T-cell (primary cell): ENCODE measurements at regions not wholly inside any gene's neighbourhood (a gene's known extent, or its start where the extent isn't known, plus 50 kb on each side); places are given as distances from the start of the nearest gene placed in this dataset.
A peak's percentile ranks its signal among the peaks of the same experiment; 100 is the strongest.

Experiments used
- ATAC-seq, 4 experiments: fragments of 200-7000 bp in 3 of 4; fragments of 150-1000 bp in 1 of 4; cut with Tn5 transposase; replicated peaks in 1 of 4; 1 replicate in 3 of 4; 2 replicates in 1 of 4; pipeline ENCODE4 v1.10.0; 2021; ENCODE audit warnings: moderate library complexity in 3 of 4, mild to moderate bottlenecking in 2 of 4, moderate number of reproducible peaks in 1 of 4
- CTCF ChIA-PET, 2 donors: fragments of 300-600 bp; sonication (Branson Sonifier 250); formaldehyde crosslinking; loops; one replicate each; lab custom pipeline; 2022; ENCODE audit warnings: antibody characterized with exemption in 2 of 2; lab: Charles Lee
- POLR2A ChIA-PET, 2 donors: fragments of 300-600 bp; sonication (Branson Sonifier 250); formaldehyde crosslinking; loops; one replicate each; lab custom pipeline; 2022; ENCODE audit warnings: antibody characterized with exemption in 2 of 2; lab: Charles Lee
- DNase-seq, 35 experiments: peaks; one replicate each; pipeline versions ENCODE4 v3.0.0 to v3.0.0-alpha.2; 2013 to 2023
- H3K27ac ChIP-seq: one replicate; pipeline ENCODE4 v1.5.1; 2013; ENCODE audit warnings: low read length
- H3K27me3 ChIP-seq, 2 experiments: replicated peaks in 1 of 2; 1 replicate in 1 of 2; 2 replicates in 1 of 2; pipeline versions ENCODE4 v1.6.1 to v1.7.0; 2013; ENCODE audit warnings: low read length in 1 of 2, mixed read lengths in 1 of 2; ENCODE audit not compliant: control insufficient read depth in 2 of 2, insufficient read depth in 2 of 2; ENCODE audit errors: extremely low read depth in 1 of 2
- H3K36me3 ChIP-seq, 2 donors: 1 replicate in 1 of 2; 2 replicates in 1 of 2; pipeline versions ENCODE4 v1.6.1 to v1.7.0; 2013; ENCODE audit warnings: low read length in 1 of 2; ENCODE audit not compliant: control insufficient read depth in 2 of 2, insufficient read depth in 1 of 2; ENCODE audit errors: extremely low read depth in 1 of 2
- H3K4me1 ChIP-seq, 2 experiments: 1 replicate in 1 of 2; 2 replicates in 1 of 2; pipeline versions ENCODE4 v1.6.1 to v1.7.0; 2013; ENCODE audit warnings: low read length in 2 of 2, mixed read lengths in 1 of 2; ENCODE audit not compliant: insufficient read depth in 2 of 2, control insufficient read depth in 1 of 2; ENCODE audit errors: extremely low read depth in 1 of 2
- H3K4me3 ChIP-seq, 2 donors: 1 replicate in 1 of 2; 2 replicates in 1 of 2; pipeline versions ENCODE4 v1.5.1 to v1.7.0; 2013; ENCODE audit warnings: mild to moderate bottlenecking in 2 of 2, low read length in 1 of 2, moderate library complexity in 1 of 2; ENCODE audit not compliant: control insufficient read depth in 1 of 2; ENCODE audit errors: extremely low read depth in 1 of 2
- H3K9me3 ChIP-seq: 2 replicates; pipeline ENCODE4 v1.7.0; 2013
- H3K27ac Mint-ChIP-seq, 2 donors: one replicate each; pipeline ENCODE4 v1.8.0; 2020 to 2021; ENCODE audit warnings: mild to moderate bottlenecking in 2 of 2, mixed read lengths in 2 of 2
- H3K27me3 Mint-ChIP-seq, 2 donors: one replicate each; pipeline ENCODE4 v1.8.0; 2021 to 2022; ENCODE audit warnings: mixed read lengths in 2 of 2
- H3K36me3 Mint-ChIP-seq: one replicate; pipeline ENCODE4 v1.8.0; 2021; ENCODE audit warnings: mixed read lengths
- H3K4me1 Mint-ChIP-seq, 3 donors: one replicate each; pipeline ENCODE4 v1.8.0; 2020 to 2022; ENCODE audit warnings: mixed read lengths in 3 of 3, mild to moderate bottlenecking in 1 of 3
- H3K4me3 Mint-ChIP-seq, 3 donors: one replicate each; pipeline ENCODE4 v1.8.0; 2020 to 2022; ENCODE audit warnings: mild to moderate bottlenecking in 3 of 3, mixed read lengths in 3 of 3, moderate library complexity in 3 of 3
- H3K9me3 Mint-ChIP-seq, 3 donors: one replicate each; pipeline ENCODE4 v1.8.0; 2020 to 2022; ENCODE audit warnings: mixed read lengths in 3 of 3
- WGBS: methylation state at CpG from one replicate; pipeline ENCODE4 v1.1.5; 2013; ENCODE audit warnings: missing lambda C conversion rate; ENCODE audit not compliant: insufficient coverage; 5-methylcytosine and 5-hydroxymethylcytosine counted together

DNA sequence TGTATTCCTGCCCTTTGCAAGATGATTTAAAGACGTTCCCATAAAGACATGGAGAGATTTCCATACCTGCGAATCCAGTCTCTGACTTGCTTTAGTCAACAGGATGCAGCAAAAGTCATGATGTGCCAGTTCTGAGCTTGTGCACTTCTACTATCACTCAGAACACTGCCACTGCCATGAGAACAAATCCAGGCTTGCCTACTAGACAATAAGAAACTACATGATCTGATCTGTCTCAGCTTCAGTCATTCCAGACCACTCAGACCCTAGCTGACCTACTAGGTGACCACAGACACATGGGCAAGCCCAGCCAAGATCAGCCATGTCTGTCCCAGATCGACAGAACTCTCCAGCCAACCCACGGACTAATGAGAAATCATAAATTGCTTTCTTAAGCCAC, 219.2 kb downstream of the RRAGC start:
- DNase-seq (no peak), ATAC-seq (no peak)
- Histone ChIP-seq H3K36me3 (no peaks in the 10 kb centered on the region), H3K9me3 (no peaks in the 10 kb centered on the region), H3K4me1 (no peaks in the 10 kb centered on the region), H3K27me3 (peaks cover 0 to 10% of the 10 kb centered on the region in 2 experiments), H3K27ac (no peak overlapping the region), H3K4me3 (no peak overlapping the region)
- Mint-ChIP-seq H3K27ac (no peak overlapping the region), H3K4me1 (no peaks in the 10 kb centered on the region), H3K4me3 (no peak overlapping the region), H3K9me3 (peaks cover 4% of the 10 kb centered on the region in 3 donors), H3K36me3 (no peaks in the 10 kb centered on the region), H3K27me3 (peaks cover 31 to 39% of the 10 kb centered on the region in 2 donors)
- 70% methylated on average over 2 of the region's 4 CpGs for WGBS
- ChIA-PET CTCF (no interaction called here), POLR2A (no interaction called here)

DNA sequence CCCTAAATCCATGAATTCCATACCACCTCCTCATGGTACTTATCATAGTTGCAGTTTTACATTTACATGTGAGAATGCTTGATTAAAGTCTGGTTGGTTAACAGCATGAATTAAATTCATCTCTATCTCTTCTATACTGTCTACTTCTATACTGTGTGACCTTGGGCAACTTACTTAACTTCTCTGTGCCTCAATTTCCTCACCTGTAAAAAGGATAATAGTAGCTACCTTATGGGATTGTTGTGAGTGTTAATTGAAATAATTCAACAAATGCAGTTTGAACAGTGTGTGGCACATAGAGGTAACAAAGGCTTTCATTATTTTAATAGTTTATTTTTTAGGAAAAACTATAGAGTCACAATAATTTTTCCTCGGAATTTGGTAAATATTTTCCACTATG, 231.3 kb downstream of the RRAGC start:
- DNase-seq (no peak), ATAC-seq (no peak)
- Histone ChIP-seq H3K27ac (no peak overlapping the region), H3K4me3 (no peak overlapping the region), H3K27me3 (peaks cover 0 to 7% of the 10 kb centered on the region in 2 experiments), H3K36me3 (no peaks in the 10 kb centered on the region), H3K9me3 (no peaks in the 10 kb centered on the region), H3K4me1 (no peaks in the 10 kb centered on the region)
- H3K4me1 Mint-ChIP-seq, result no peaks in the 10 kb centered on the region
- H3K27me3 Mint-ChIP-seq, result peaks cover 26 to 31% of the 10 kb centered on the region in 2 donors
- no peak overlapping the region for H3K4me3 Mint-ChIP-seq
- POLR2A ChIA-PET, result no interaction called here
- H3K27ac Mint-ChIP-seq, result peak overlapping the region in 1 of 2 donors; percentile 59
- WGBS, result no CpG with 5 or more reads among the region's 1 CpG
- CTCF ChIA-PET, result no interaction called here
- H3K36me3 Mint-ChIP-seq, result no peaks in the 10 kb centered on the region
- peaks cover 3 to 6% (median 5%) of the 10 kb centered on the region in 3 donors for H3K9me3 Mint-ChIP-seq

DNA sequence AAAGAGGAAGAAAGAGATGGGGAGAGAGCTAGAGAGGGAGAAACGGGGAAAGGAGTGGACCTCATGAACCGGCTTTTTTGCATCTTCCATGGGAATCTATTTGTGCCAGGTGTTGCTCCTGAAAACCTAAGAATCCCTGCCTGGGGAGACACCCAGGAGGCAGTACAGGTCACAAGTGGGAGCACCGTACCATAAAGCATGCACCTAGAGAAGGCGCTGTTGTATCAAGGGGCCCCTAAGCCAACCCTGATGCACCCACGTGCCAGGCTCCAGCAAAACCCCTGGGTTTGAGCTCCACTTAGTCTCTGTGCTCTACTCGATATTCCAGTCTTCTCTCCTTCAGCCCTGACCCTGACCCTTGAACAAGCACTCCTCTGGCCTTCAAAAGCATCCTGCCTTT, 233.6 kb downstream of the RRAGC start:
- Mint-ChIP-seq H3K9me3 (peaks cover 3 to 5% (median 5%) of the 10 kb centered on the region in 3 donors), H3K27me3 (peaks cover 11% of the 10 kb centered on the region in 2 donors), H3K4me3 (no peak overlapping the region), H3K36me3 (no peaks in the 10 kb centered on the region), H3K27ac (no peak overlapping the region), H3K4me1 (no peaks in the 10 kb centered on the region)
- Histone ChIP-seq H3K36me3 (no peaks in the 10 kb centered on the region), H3K4me1 (no peaks in the 10 kb centered on the region), H3K27ac (no peak overlapping the region), H3K9me3 (no peaks in the 10 kb centered on the region), H3K27me3 (peaks cover 0 to 7% of the 10 kb centered on the region in 2 experiments), H3K4me3 (no peak overlapping the region)
- 76% methylated on average over 6 of the region's 6 CpGs for WGBS
- ATAC-seq, result no peak
- DNase-seq, result no peak
- POLR2A ChIA-PET, result interaction anchor here in 1 of 2 donors (0.5 kb wide), 1 partner anchor 980 kb away, joined by 4 read pairs; no protein-coding TSS in a partner anchor
- CTCF ChIA-PET, result no interaction called here

DNA sequence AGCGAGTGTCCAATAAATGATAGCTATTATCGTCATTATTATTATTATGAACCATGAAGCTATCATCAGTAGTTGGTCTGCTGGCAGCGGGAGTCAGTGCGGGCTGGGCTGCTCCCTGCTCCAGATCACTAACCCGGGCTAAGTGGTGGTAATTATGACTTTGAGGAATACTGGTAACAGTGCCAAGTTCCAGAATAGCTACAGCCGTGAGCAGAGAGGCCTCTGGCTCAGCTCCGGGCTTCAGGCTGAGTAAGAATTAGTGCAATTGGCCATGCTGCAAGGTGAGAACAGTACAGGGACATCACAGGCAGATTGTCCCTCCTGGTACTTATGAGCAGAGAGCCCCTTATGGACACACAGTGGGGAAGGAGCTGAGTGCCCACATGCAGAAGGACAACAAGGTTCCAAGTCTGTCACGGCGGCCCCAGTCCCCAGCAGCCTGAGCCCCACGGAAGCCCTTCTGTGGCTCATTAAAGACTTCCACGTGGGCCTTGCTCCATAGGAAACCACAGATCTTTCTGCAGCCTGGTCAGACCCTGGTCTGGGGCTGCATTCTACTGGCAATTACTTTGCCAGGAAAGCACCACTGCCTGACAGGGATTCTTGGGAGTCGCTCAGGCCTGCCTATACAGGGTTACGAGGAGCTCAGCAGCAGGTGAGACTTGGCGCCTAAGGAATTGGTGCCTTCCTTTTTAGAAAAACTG, 235.1 kb downstream of the RRAGC start:
- H3K27ac ChIP-seq, result no peak overlapping the region
- no peaks in the 10 kb centered on the region for H3K36me3 ChIP-seq
- no peak for ATAC-seq
- WGBS, result 80% methylated on average over 12 of the region's 14 CpGs
- Mint-ChIP-seq H3K4me1 (no peaks in the 10 kb centered on the region), H3K27me3 (peaks cover 7 to 11% of the 10 kb centered on the region in 2 donors), H3K9me3 (no peaks in the 10 kb centered on the region), H3K27ac (no peak overlapping the region), H3K36me3 (no peaks in the 10 kb centered on the region), H3K4me3 (no peak overlapping the region)
- ChIA-PET CTCF (interaction anchor here in 1 of 2 donors (0.6 kb wide), 1 partner anchor 332 kb away, joined by 3 read pairs; no protein-coding TSS in a partner anchor), POLR2A (no interaction called here)
- peaks cover 0 to 10% of the 10 kb centered on the region in 2 experiments for H3K27me3 ChIP-seq
- H3K4me1 ChIP-seq, result no peaks in the 10 kb centered on the region
- H3K9me3 ChIP-seq, result no peaks in the 10 kb centered on the region
- H3K4me3 ChIP-seq, result no peak overlapping the region
- no peak for DNase-seq

DNA sequence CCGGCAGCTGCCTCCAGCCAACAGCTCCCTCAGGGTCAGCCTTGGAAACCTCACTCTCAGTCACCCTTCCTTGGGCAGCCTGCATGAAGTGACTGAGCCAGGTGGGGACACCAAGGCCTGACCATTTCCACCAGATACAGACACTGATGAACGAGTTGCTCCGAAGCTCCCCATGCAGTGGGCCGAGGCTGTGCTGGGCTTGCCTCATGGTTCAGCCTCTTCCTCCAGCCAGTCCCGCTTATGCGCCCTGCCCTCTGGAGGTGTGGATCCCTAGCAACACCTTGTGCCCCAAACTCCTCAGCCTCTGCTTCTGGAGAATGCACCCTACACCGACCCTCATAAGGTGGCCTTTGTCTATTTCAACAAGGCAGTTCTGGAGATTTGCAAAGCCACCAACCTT, 236.0 kb downstream of the RRAGC start:
- CTCF ChIA-PET, result interaction anchor here in 1 of 2 donors (0.5 kb wide), 1 partner anchor 192 kb away, joined by 3 read pairs; no protein-coding TSS in a partner anchor

DNA sequence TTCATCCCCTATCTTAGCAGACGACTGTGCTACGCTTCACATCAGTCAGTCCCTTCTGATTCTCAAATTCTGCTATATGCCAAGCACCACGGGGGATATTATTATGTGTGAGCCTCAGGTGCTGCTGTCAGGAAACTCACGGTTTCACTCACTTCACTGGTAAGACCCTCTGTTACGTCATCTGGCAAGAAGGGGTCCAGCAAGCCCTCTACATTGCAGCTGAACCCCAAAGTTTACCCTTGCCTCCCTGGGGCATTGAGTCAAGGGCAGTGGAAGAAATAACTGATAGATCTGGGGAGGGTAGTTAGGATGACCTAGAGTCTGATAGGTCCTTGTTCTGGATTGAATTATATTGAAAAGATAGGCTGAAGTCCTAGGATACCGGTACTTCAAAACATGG, 237.4 kb downstream of the RRAGC start:
- Histone ChIP-seq H3K27me3 (peaks cover 0 to 10% of the 10 kb centered on the region in 2 experiments), H3K9me3 (no peaks in the 10 kb centered on the region), H3K27ac (no peak overlapping the region), H3K4me3 (no peak overlapping the region), H3K36me3 (no peaks in the 10 kb centered on the region), H3K4me1 (no peaks in the 10 kb centered on the region)
- ChIA-PET CTCF (no interaction called here), POLR2A (no interaction called here)
- Mint-ChIP-seq H3K4me1 (no peaks in the 10 kb centered on the region), H3K4me3 (no peak overlapping the region), H3K27me3 (peaks cover 15 to 19% of the 10 kb centered on the region in 2 donors), H3K36me3 (no peaks in the 10 kb centered on the region), H3K9me3 (no peaks in the 10 kb centered on the region), H3K27ac (no peak overlapping the region)
- WGBS, result 85% methylated on average over 4 of the region's 6 CpGs
- DNase-seq, result no peak
- no peak for ATAC-seq

More for the DNA sequence above, 236.0 kb downstream of the RRAGC start:
- Histone ChIP-seq H3K27me3 (peaks cover 0 to 10% of the 10 kb centered on the region in 2 experiments), H3K36me3 (no peaks in the 10 kb centered on the region), H3K9me3 (no peaks in the 10 kb centered on the region), H3K27ac (no peak overlapping the region), H3K4me1 (no peaks in the 10 kb centered on the region), H3K4me3 (no peak overlapping the region)
- no peak overlapping the region for H3K4me3 Mint-ChIP-seq
- H3K27ac Mint-ChIP-seq, result no peak overlapping the region
- H3K9me3 Mint-ChIP-seq, result no peaks in the 10 kb centered on the region
- WGBS, result 84% methylated on average over 5 of the region's 7 CpGs
- POLR2A ChIA-PET, result no interaction called here
- no peak for ATAC-seq
- H3K36me3 Mint-ChIP-seq, result no peaks in the 10 kb centered on the region
- H3K4me1 Mint-ChIP-seq, result no peaks in the 10 kb centered on the region
- no peak for DNase-seq
- H3K27me3 Mint-ChIP-seq, result peaks cover 10 to 16% of the 10 kb centered on the region in 2 donors
